ENCODE measurements at regions not wholly inside any gene's neighbourhood (a gene's known extent, or its start where the extent isn't known, plus 50 kb on each side); places are given as distances from the start of the nearest gene placed in this dataset.

- TF ChIP-seq, protein P1, sequence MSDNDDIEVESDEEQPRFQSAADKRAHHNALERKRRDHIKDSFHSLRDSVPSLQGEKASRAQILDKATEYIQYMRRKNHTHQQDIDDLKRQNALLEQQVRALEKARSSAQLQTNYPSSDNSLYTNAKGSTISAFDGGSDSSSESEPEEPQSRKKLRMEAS (IDR thresholded peaks at IDR 0.05; ENCODE audit: insufficient read depth, insufficient read length), result no peak
- TF ChIP-seq POLR2AphosphoS5 (IDR thresholded peaks at IDR 0.05; ENCODE audit: insufficient read depth, low read depth, low read length) (no peak), JUN (IDR thresholded peaks at IDR 0.05; ENCODE audit: borderline replicate concordance, insufficient read depth, insufficient read length, low read depth) (no peak), MYC (IDR thresholded peaks at IDR 0.05; ENCODE audit: low read depth, low read length) (no peak), FOS (IDR thresholded peaks at IDR 0.05; ENCODE audit: borderline replicate concordance, insufficient read depth, low read length) (no peak), POLR2A (IDR thresholded peaks at IDR 0.05; ENCODE audit: low read depth, low read length) (no peak), EZH2 (IDR thresholded peaks at IDR 0.05; ENCODE audit: borderline replicate concordance, low read depth, low read length, severe bottlenecking) (no peak), GATA2 (IDR thresholded peaks at IDR 0.05; ENCODE audit: insufficient read depth, insufficient read length, low read depth, low read length) (no peak)
- TF ChIP-seq, protein P2, sequence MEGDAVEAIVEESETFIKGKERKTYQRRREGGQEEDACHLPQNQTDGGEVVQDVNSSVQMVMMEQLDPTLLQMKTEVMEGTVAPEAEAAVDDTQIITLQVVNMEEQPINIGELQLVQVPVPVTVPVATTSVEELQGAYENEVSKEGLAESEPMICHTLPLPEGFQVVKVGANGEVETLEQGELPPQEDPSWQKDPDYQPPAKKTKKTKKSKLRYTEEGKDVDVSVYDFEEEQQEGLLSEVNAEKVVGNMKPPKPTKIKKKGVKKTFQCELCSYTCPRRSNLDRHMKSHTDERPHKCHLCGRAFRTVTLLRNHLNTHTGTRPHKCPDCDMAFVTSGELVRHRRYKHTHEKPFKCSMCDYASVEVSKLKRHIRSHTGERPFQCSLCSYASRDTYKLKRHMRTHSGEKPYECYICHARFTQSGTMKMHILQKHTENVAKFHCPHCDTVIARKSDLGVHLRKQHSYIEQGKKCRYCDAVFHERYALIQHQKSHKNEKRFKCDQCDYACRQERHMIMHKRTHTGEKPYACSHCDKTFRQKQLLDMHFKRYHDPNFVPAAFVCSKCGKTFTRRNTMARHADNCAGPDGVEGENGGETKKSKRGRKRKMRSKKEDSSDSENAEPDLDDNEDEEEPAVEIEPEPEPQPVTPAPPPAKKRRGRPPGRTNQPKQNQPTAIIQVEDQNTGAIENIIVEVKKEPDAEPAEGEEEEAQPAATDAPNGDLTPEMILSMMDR (IDR thresholded peaks at IDR 0.05; ENCODE audit: extremely low read depth in 1 of 2, insufficient read depth in 1 of 2, low read depth in 1 of 2, low read length in 2 of 2), result no peak
- no peak overlapping the region for H3K9ac ChIP-seq (replicated peaks; ENCODE audit: extremely low read depth, insufficient read depth, low read length)
- POLR2A ChIA-PET, result no interaction called here
- CTCF ChIA-PET, result no interaction called here
- no peaks in the 10 kb centered on the region for H3K36me3 ChIP-seq (ENCODE audit: control insufficient read depth in 2 of 2, extremely low read depth in 1 of 2, insufficient read depth in 2 of 2, low read length in 2 of 2)
- H3K4me1 ChIP-seq (ENCODE audit: control insufficient read depth, extremely low read depth, insufficient read depth, low read length), result no peaks in the 10 kb centered on the region
- DNase-seq (ENCODE audit: low read depth, low spot score) (no peak), FAIRE-seq (no peak)
- H3K9me1 ChIP-seq (replicated peaks; ENCODE audit: control insufficient read depth, extremely low read depth, insufficient read depth, low read length), result no peaks in the 10 kb centered on the region
- H3K79me2 ChIP-seq (ENCODE audit: control insufficient read depth, insufficient read depth, low read length), result no peaks in the 10 kb centered on the region
- H3K4me3 ChIP-seq (replicated peaks in 1 of 3; ENCODE audit: insufficient read depth in 1 of 3, low read depth in 1 of 3, low read length in 3 of 3), result no peak overlapping the region
- intact Hi-C loops (cut with micrococcal nuclease) (no loop called here), dilution Hi-C loops (cut with MboI; ENCODE audit: extremely low pct_ligation_motif_present, low sequenced_read_pairs) (no loop called here)
- H3K4me2 ChIP-seq (ENCODE audit: insufficient read depth, low read length), result no peak overlapping the region
- H2AFZ ChIP-seq (ENCODE audit: low read depth, low read length), result no peak overlapping the region
- H3K27ac ChIP-seq (ENCODE audit: insufficient read depth, low read depth, low read length), result no peak overlapping the region
- BruUV-seq (replicated peaks), result no TSS peak
- no peaks in the 10 kb centered on the region for H4K20me1 ChIP-seq (replicated peaks; ENCODE audit: control insufficient read depth, extremely low read depth, insufficient read depth, low read length)
- H3K9me3 ChIP-seq (replicated peaks; ENCODE audit: control insufficient read depth, insufficient read depth, low read length), result no peaks in the 10 kb centered on the region
- no peaks in the 10 kb centered on the region for H3K27me3 ChIP-seq (ENCODE audit: control insufficient read depth in 2 of 2, insufficient read depth in 2 of 2, low read length in 2 of 2)
These were observed 693.4 kb downstream of the TOX3 start for GRCh38 chr16:51853586-51853985.

Data from endothelial cell of umbilical vein (primary cell).